ENCODE measurements at regions not wholly inside any gene's neighbourhood (a gene's known extent, or its start where the extent isn't known, plus 50 kb on each side); places are given as distances from the start of the nearest gene placed in this dataset.

DNA sequence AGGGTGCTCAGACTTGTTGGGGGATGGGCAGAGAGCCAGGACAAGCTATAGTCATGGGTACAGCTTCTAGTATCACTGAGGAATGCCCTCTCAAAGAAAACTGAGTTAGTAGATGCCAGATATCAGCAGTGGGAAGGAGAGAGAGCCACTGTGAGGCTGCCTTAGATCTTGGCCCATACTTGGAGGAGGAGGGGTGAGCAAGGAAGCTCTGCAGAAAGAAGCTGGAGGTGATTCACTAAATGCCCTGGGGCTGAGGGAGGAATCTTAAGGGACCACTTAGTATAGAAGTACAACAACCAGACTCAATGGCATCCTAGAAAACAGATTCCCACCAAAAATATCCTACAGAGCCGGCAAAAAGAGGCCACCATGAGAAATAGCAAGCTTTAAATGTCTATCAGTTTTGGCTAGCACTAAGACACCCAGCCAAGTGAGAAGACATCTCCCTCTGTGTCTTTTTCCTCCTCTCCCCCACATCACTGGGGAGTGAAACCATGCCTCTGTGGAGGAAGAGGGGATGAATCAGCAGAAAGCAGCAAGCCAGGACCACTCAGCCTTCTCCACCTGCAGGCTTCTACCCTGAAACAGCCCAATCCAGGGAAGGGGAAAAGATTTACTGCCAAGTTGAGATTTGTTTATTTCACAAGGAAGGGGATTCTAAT is 282.5 kb upstream of the STT3B start:
- Histone ChIP-seq H3K4me3 (replicated peaks; ENCODE audit: low read depth, low read length) (no peak overlapping the region), H3K27me3 (replicated peaks; ENCODE audit: control insufficient read depth, insufficient read depth, low read length) (no peaks in the 10 kb centered on the region), H3K36me3 (ENCODE audit: control insufficient read depth, insufficient read depth, low read length) (no peaks in the 10 kb centered on the region)
- no peak for DNase-seq (ENCODE audit: extremely low read depth, insufficient read length)
- TF ChIP-seq, protein P1, sequence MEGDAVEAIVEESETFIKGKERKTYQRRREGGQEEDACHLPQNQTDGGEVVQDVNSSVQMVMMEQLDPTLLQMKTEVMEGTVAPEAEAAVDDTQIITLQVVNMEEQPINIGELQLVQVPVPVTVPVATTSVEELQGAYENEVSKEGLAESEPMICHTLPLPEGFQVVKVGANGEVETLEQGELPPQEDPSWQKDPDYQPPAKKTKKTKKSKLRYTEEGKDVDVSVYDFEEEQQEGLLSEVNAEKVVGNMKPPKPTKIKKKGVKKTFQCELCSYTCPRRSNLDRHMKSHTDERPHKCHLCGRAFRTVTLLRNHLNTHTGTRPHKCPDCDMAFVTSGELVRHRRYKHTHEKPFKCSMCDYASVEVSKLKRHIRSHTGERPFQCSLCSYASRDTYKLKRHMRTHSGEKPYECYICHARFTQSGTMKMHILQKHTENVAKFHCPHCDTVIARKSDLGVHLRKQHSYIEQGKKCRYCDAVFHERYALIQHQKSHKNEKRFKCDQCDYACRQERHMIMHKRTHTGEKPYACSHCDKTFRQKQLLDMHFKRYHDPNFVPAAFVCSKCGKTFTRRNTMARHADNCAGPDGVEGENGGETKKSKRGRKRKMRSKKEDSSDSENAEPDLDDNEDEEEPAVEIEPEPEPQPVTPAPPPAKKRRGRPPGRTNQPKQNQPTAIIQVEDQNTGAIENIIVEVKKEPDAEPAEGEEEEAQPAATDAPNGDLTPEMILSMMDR (IDR thresholded peaks at IDR 0.05; ENCODE audit: insufficient read depth, low read length, poor library complexity, severe bottlenecking): no peak

DNA sequence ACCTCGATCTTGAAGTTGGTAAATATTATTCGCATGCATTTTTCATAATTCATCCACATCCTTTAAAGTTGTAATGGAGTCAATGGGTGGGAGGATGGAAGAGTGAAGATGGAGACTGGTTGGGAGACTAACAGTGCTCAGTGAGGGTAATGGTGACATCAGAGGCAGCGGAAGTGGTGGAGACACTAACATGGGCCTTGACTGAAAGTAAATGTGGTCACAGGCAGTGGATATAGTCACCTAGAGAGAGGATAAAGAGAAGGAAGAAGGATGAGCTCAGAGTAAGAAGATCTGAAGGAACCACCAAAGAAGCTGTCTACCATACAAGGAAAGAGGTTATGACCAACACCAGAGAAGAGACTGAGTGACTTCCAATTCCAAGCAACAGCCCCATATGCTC is 281.6 kb upstream of the STT3B start:
- Histone ChIP-seq H3K27me3 (replicated peaks; ENCODE audit: control insufficient read depth, insufficient read depth, low read length) (no peaks in the 10 kb centered on the region), H3K36me3 (ENCODE audit: control insufficient read depth, insufficient read depth, low read length) (no peaks in the 10 kb centered on the region), H3K4me3 (replicated peaks; ENCODE audit: low read depth, low read length) (no peak overlapping the region)
- DNase-seq (ENCODE audit: extremely low read depth, insufficient read length): no peak
- TF ChIP-seq, protein P1 (IDR thresholded peaks at IDR 0.05; ENCODE audit: insufficient read depth, low read length, poor library complexity, severe bottlenecking): no peak

DNA sequence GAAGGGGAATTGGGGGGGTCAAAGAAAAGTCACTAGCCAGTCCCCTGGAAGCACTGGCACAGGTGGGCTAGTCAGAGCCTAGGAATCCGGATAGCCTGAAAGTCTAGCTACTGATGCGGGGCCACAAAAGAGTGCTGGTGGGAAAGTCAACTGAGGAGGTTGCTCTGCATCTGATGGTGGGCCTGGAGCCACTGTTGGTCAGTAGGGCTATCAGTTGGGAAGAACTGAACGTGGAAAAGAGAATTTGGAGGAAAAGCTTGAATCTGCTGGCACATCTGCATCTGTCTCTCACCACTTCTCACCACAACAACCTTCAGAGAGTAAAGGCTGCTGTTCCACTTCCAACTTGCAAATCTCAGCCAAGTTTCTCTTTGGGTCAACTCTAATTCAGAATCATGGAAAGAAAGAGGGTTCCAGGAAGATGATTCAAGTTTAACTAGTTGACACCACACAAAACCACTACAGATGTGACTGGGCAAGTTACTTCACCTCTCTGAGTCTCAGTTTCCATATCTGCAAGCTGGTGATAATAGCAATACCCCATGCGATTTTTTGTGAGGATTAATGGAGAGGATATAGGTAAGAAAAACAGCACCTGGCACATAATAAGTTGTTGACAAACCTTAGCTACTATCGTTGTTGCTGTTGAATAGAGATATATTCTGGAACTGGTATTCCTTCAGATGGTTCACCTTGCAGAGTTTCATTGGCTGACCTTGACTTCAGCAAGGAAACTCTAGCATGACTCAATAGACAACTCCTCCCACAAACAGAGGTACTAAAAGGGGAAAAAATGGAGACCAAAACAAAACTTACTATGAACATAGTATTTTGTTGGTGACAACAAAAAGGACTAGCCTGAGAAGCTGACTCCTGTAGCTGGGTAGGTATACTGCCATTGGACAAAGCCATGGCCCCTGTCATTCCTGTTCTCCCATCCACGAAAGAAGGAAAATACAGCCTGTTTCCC is 280.2 kb upstream of the STT3B start:
- TF ChIP-seq, protein P1 (IDR thresholded peaks at IDR 0.05; ENCODE audit: insufficient read depth, low read length, poor library complexity, severe bottlenecking): no peak
- DNase-seq (ENCODE audit: extremely low read depth, insufficient read length): no peak
- Histone ChIP-seq H3K4me3 (replicated peaks; ENCODE audit: low read depth, low read length) (no peak overlapping the region), H3K27me3 (replicated peaks; ENCODE audit: control insufficient read depth, insufficient read depth, low read length) (no peaks in the 10 kb centered on the region), H3K36me3 (ENCODE audit: control insufficient read depth, insufficient read depth, low read length) (no peaks in the 10 kb centered on the region)

DNA sequence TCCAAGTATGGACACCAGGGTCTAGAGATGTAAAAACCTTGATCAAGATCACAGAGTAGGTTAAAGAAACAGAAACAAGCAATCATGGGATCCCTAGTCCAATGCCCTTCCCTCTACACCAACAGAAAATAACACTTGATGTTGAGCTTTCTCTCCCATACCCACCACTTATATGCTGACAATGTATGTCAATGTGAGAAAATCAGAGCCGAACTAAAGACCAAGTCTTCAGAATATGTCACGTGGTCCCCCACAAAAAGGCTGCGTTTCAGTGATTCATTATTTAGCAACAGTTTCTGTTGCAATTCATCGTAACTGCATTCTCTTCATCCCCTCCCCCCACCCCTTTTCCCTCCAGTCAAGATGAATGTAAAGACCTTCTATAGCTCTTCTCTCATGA is 278.9 kb upstream of the STT3B start:
- no peak overlapping the region for H3K4me3 ChIP-seq (replicated peaks; ENCODE audit: low read depth, low read length)
- H3K27me3 ChIP-seq (replicated peaks; ENCODE audit: control insufficient read depth, insufficient read depth, low read length): no peaks in the 10 kb centered on the region
- no peak for DNase-seq (ENCODE audit: extremely low read depth, insufficient read length)
- H3K36me3 ChIP-seq (ENCODE audit: control insufficient read depth, insufficient read depth, low read length): no peaks in the 10 kb centered on the region
- TF ChIP-seq, protein P1 (IDR thresholded peaks at IDR 0.05; ENCODE audit: insufficient read depth, low read length, poor library complexity, severe bottlenecking): no peak

DNA sequence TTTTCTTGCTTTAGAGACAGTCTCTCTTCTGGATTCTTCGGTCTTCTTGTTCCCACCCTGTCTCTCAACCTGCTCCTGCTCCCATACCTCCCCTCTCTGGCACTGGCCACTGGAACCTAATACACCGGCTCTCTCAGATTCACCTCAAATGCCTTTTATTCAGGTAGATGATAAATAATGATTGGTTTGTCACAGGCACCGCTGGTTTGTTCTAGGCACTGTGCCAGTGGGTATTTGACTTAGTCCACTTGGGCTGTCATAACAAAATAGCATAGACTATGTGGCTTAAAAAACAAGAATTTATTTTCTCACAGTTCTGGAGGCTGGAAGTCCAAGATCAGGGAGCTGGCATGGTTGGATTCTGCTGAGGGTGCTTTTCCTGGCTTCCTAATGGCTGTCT is 278.2 kb upstream of the STT3B start:
- TF ChIP-seq, protein P1 (IDR thresholded peaks at IDR 0.05; ENCODE audit: insufficient read depth, low read length, poor library complexity, severe bottlenecking): no peak
- H3K36me3 ChIP-seq (ENCODE audit: control insufficient read depth, insufficient read depth, low read length): no peaks in the 10 kb centered on the region
- DNase-seq (ENCODE audit: extremely low read depth, insufficient read length): no peak
- no peak overlapping the region for H3K4me3 ChIP-seq (replicated peaks; ENCODE audit: low read depth, low read length)
- H3K27me3 ChIP-seq (replicated peaks; ENCODE audit: control insufficient read depth, insufficient read depth, low read length): no peaks in the 10 kb centered on the region
